HEK293T (cell line): ENCODE measurements at regions not wholly inside any gene's neighbourhood (a gene's known extent, or its start where the extent isn't known, plus 50 kb on each side); places are given as distances from the start of the nearest gene placed in this dataset.

Source experiments
- ARNT ChIP-seq: fragments of 450-650 bp; IDR thresholded peaks from 2 replicates; pipeline ENCODE4 v1.6.1; 2017; ENCODE audit warnings: mild to moderate bottlenecking
- FOXA1 ChIP-seq: fragments of 450-650 bp; IDR thresholded peaks from 2 replicates; pipeline ENCODE4 v1.6.1; 2016; ENCODE audit warnings: mild to moderate bottlenecking
- FOXM1 ChIP-seq: fragments of 450-650 bp; IDR thresholded peaks from 2 replicates; pipeline ENCODE4 v1.6.1; 2017; ENCODE audit warnings: mild to moderate bottlenecking, borderline replicate concordance
- SP1 ChIP-seq: fragments of 450-650 bp; IDR thresholded peaks from 2 replicates; pipeline ENCODE4 v1.6.1; 2017
- TARDBP ChIP-seq: fragments of 450-650 bp; IDR thresholded peaks from 2 replicates; pipeline ENCODE4 v1.6.1; 2016

- TF ChIP-seq FOXA1, result no peak
- no peak for TF ChIP-seq ARNT
- TF ChIP-seq TARDBP, result no peak
- TF ChIP-seq SP1, result no peak
- TF ChIP-seq FOXM1, result no peak
Observed at GRCh38 chr2:7407906-7408680, 490.9 kb downstream of the RNF144A start.
